Keratinocyte (primary cell): ENCODE measurements at regions not wholly inside any gene's neighbourhood (a gene's known extent, or its start where the extent isn't known, plus 50 kb on each side); places are given as distances from the start of the nearest gene placed in this dataset.

Experiments
- CTCF ChIP-seq, 3 experiments: IDR thresholded peaks in 1 of 3; conservative IDR thresholded peaks in 1 of 3; optimal IDR thresholded peaks in 1 of 3; 2 replicates in 2 of 3; 3 replicates in 1 of 3; pipeline versions ENCODE3 to v1.5.1; 2011; ENCODE audit warnings: low read length in 3 of 3, mild to moderate bottlenecking in 3 of 3, moderate library complexity in 2 of 3, control low read depth in 1 of 3, inconsistent platforms in 1 of 3; ENCODE audit not compliant: insufficient read depth in 2 of 3; ENCODE audit errors: extremely low read depth in 1 of 3
- EZH2 ChIP-seq: IDR thresholded peaks from one replicate; pipeline ENCODE4 v1.6.1; 2012; ENCODE audit warnings: inconsistent platforms, mild to moderate bottlenecking, low read length, moderate library complexity

GRCh38 chr5:86108825-86109224 lies 508.9 kb upstream of the COX7C start:
- TF ChIP-seq EZH2: no peak
- no peak for TF ChIP-seq CTCF (optimal IDR thresholded peaks at IDR 0.05 in 1 of 3, IDR thresholded peaks at IDR 0.05 in 1 of 3, conservative IDR thresholded peaks at IDR 0.05 in 1 of 3; ENCODE audit: extremely low read depth in 1 of 3, insufficient read depth in 2 of 3, low read length in 3 of 3)
